ENCODE measurements at regions not wholly inside any gene's neighbourhood (a gene's known extent, or its start where the extent isn't known, plus 50 kb on each side); places are given as distances from the start of the nearest gene placed in this dataset.

DNA sequence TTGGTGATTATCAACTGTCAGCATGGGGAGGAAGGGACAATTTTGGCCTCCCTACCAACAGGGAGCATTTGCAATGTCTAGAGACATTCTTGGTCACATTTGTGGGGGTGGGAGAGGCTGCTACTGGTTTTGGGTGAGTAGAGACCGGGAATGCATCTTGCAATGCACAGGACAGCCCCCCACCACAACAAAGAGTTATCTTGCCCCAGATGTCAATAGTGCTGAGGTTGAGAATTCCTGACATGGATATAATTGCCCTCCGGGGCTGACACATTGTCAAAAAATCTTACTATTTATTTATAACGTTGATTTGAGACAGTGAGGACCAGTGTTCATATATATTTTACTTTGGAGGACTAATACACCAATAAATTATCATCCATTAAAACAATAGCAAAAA lies 316.1 kb downstream of the PSAT1 start:
- no peaks in the 10 kb centered on the region for H3K27me3 ChIP-seq (ENCODE audit: control insufficient read depth, insufficient read depth, low read length)
- TF ChIP-seq, protein P1, sequence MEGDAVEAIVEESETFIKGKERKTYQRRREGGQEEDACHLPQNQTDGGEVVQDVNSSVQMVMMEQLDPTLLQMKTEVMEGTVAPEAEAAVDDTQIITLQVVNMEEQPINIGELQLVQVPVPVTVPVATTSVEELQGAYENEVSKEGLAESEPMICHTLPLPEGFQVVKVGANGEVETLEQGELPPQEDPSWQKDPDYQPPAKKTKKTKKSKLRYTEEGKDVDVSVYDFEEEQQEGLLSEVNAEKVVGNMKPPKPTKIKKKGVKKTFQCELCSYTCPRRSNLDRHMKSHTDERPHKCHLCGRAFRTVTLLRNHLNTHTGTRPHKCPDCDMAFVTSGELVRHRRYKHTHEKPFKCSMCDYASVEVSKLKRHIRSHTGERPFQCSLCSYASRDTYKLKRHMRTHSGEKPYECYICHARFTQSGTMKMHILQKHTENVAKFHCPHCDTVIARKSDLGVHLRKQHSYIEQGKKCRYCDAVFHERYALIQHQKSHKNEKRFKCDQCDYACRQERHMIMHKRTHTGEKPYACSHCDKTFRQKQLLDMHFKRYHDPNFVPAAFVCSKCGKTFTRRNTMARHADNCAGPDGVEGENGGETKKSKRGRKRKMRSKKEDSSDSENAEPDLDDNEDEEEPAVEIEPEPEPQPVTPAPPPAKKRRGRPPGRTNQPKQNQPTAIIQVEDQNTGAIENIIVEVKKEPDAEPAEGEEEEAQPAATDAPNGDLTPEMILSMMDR (IDR thresholded peaks at IDR 0.05): no peak
- WGBS (ENCODE audit: insufficient coverage): no CpG with 5 or more reads among the region's 3 CpGs
- H3K4me3 ChIP-seq (ENCODE audit: low read length): no peak overlapping the region
- Mint-ChIP-seq H3K4me1 (no peaks in the 10 kb centered on the region), H3K9me3 (no peaks in the 10 kb centered on the region), H3K36me3 (no peaks in the 10 kb centered on the region), H3K27me3 (ENCODE audit: low read depth in 2 of 2) (no peaks in the 10 kb centered on the region), H3K27ac (no peak overlapping the region), H3K4me3 (no peak overlapping the region)
- no peak for ATAC-seq
- no peak for DNase-seq
- H3K27ac ChIP-seq (ENCODE audit: low read length): no peak overlapping the region
- H3K9me3 ChIP-seq (ENCODE audit: control insufficient read depth, insufficient read depth, low read length): no peaks in the 10 kb centered on the region
- intact Hi-C loops (cut with micrococcal nuclease): no loop called here
- no peaks in the 10 kb centered on the region for H3K36me3 ChIP-seq (ENCODE audit: control insufficient read depth, insufficient read depth, low read length)
- H3K4me1 ChIP-seq (ENCODE audit: control insufficient read depth, insufficient read depth, low read length): no peaks in the 10 kb centered on the region

GRCh38 chr9:78614892-78615291 lies 318.0 kb downstream of the PSAT1 start:
- ATAC-seq: no peak

DNA sequence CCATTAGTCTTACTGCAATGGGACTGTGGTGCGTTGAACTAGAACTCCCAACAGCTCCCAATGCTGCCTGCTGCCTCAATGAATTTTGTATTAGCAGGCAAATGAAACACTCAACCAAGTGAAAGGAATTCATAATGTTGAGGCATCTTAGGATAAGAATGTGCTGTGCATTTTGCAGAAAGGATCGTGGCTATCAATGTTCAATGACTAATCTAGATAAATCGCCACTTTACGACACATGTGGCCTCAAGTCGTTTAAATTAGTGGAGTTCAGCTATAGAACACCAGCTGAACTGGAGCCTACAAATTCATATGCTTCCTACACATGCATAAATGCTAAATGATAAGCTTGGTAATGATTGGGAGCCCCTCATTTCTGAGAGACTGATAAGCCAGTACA lies 318.4 kb downstream of the PSAT1 start:
- Histone ChIP-seq H3K27me3 (ENCODE audit: control insufficient read depth, insufficient read depth, low read length) (no peaks in the 10 kb centered on the region), H3K4me3 (ENCODE audit: low read length) (no peak overlapping the region), H3K36me3 (ENCODE audit: control insufficient read depth, insufficient read depth, low read length) (no peaks in the 10 kb centered on the region), H3K4me1 (ENCODE audit: control insufficient read depth, insufficient read depth, low read length) (no peaks in the 10 kb centered on the region), H3K27ac (ENCODE audit: low read length) (no peak overlapping the region), H3K9me3 (ENCODE audit: control insufficient read depth, insufficient read depth, low read length) (no peaks in the 10 kb centered on the region)
- no peaks in the 10 kb centered on the region for H3K4me1 Mint-ChIP-seq
- no peak overlapping the region for H3K27ac Mint-ChIP-seq
- H3K27me3 Mint-ChIP-seq (ENCODE audit: low read depth in 2 of 2): no peaks in the 10 kb centered on the region
- H3K4me3 Mint-ChIP-seq: no peak overlapping the region
- H3K9me3 Mint-ChIP-seq: no peaks in the 10 kb centered on the region
- WGBS (ENCODE audit: insufficient coverage): 90% methylated on average over 5 of the region's 5 CpGs
- TF ChIP-seq, protein P1 (IDR thresholded peaks at IDR 0.05): no peak
- H3K36me3 Mint-ChIP-seq: no peaks in the 10 kb centered on the region
- intact Hi-C loops (cut with micrococcal nuclease): no loop called here
- no peak for ATAC-seq
- DNase-seq: no peak

More at GRCh38 chr9:78614892-78615291, 318.0 kb downstream of the PSAT1 start:
- Mint-ChIP-seq H3K27me3 (ENCODE audit: low read depth in 2 of 2) (no peaks in the 10 kb centered on the region), H3K27ac (no peak overlapping the region), H3K9me3 (no peaks in the 10 kb centered on the region), H3K4me3 (no peak overlapping the region), H3K4me1 (no peaks in the 10 kb centered on the region), H3K36me3 (no peaks in the 10 kb centered on the region)
- Histone ChIP-seq H3K4me3 (ENCODE audit: low read length) (no peak overlapping the region), H3K9me3 (ENCODE audit: control insufficient read depth, insufficient read depth, low read length) (no peaks in the 10 kb centered on the region), H3K27me3 (ENCODE audit: control insufficient read depth, insufficient read depth, low read length) (no peaks in the 10 kb centered on the region), H3K27ac (ENCODE audit: low read length) (no peak overlapping the region), H3K36me3 (ENCODE audit: control insufficient read depth, insufficient read depth, low read length) (no peaks in the 10 kb centered on the region), H3K4me1 (ENCODE audit: control insufficient read depth, insufficient read depth, low read length) (no peaks in the 10 kb centered on the region)
- 90% methylated on average over 3 of the region's 3 CpGs for WGBS (ENCODE audit: insufficient coverage)
- intact Hi-C loops (cut with micrococcal nuclease): no loop called here
- TF ChIP-seq, protein P1 (IDR thresholded peaks at IDR 0.05): no peak
- DNase-seq: no peak

DNA sequence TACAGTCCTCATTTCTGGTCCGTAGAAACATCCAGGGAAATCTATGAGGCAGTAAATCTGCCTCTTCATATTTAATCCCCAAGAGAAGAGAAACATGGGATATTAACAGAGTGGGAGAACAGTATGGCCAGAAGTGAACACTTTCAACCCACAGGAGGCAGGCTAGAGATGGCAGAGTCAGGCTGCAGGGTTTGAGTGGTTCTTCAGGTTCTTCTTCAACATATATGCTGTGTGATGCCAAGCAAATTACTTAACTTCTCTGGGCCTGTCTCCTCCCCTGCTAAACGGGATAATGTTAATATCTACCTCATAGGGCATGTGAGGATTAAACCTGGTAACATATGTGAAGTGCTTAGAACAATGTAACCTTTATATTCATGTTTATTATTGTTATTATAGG lies 321.8 kb downstream of the PSAT1 start:
- H3K4me1 ChIP-seq (ENCODE audit: control insufficient read depth, insufficient read depth, low read length): no peaks in the 10 kb centered on the region
- no peaks in the 10 kb centered on the region for H3K9me3 ChIP-seq (ENCODE audit: control insufficient read depth, insufficient read depth, low read length)
- Mint-ChIP-seq H3K27me3 (ENCODE audit: low read depth in 2 of 2) (no peaks in the 10 kb centered on the region), H3K27ac (no peak overlapping the region), H3K4me3 (no peak overlapping the region), H3K36me3 (no peaks in the 10 kb centered on the region), H3K9me3 (no peaks in the 10 kb centered on the region), H3K4me1 (no peaks in the 10 kb centered on the region)
- TF ChIP-seq, protein P1 (IDR thresholded peaks at IDR 0.05): no peak
- H3K27me3 ChIP-seq (ENCODE audit: control insufficient read depth, insufficient read depth, low read length): no peaks in the 10 kb centered on the region
- no peaks in the 10 kb centered on the region for H3K36me3 ChIP-seq (ENCODE audit: control insufficient read depth, insufficient read depth, low read length)
- intact Hi-C loops (cut with micrococcal nuclease): no loop called here
- H3K27ac ChIP-seq (ENCODE audit: low read length): no peak overlapping the region
- 75% methylated on average over 1 of the region's 2 CpGs for WGBS (ENCODE audit: insufficient coverage)
- ATAC-seq: no peak
- no peak for DNase-seq
- H3K4me3 ChIP-seq (ENCODE audit: low read length): no peak overlapping the region
